HepG2 (cell line): ENCODE measurements at regions not wholly inside any gene's neighbourhood (a gene's known extent, or its start where the extent isn't known, plus 50 kb on each side); places are given as distances from the start of the nearest gene placed in this dataset.

Source experiments
- ATAC-seq: fragments of 200-7000 bp; cut with Tn5 transposase; 3 replicates; pipeline ENCODE4 v1.9.1; 2020; ENCODE audit warnings: mild to moderate bottlenecking, moderate library complexity
- BruUV-seq: library from RNA; stranded (reverse); fragments of 400-500 nt; replicated peaks from 2 replicates; lab custom pipeline; 2021; lab: Mats Ljungman, UMichigan
- CTCF ChIA-PET: fragments of 300-600 bp; formaldehyde crosslinking; extraction: SDS; loops from one replicate; lab custom pipeline; 2021; ENCODE audit warnings: low total read pairs, inconsistent platforms, low intra/inter-chr PET ratio; lab: Yijun Ruan, JAX
- POLR2A ChIA-PET: fragments of 350-600 bp; sonication (Branson Sonifier 250); formaldehyde crosslinking; loops from one replicate; lab custom pipeline; 2020; ENCODE audit warnings: antibody characterized with exemption, inconsistent platforms; lab: Yijun Ruan, JAX
- DNase-seq: peaks from one replicate; pipeline ENCODE4 v3.0.0-alpha.2; 2015; ENCODE audit warnings: low spot score
- FAIRE-seq: peaks from 3 replicates; lab custom pipeline; 2011; peaks lifted over from hg19 to GRCh38; lab: Jason Lieb, UNC
- H2AFZ ChIP-seq: one replicate; pipeline ENCODE4 v1.6.1; 2011; ENCODE audit warnings: low read length, inconsistent platforms
- H3K27ac ChIP-seq: fragments of 300-600 bp; 3 replicates; pipeline ENCODE4 v1.8.0; 2011; ENCODE audit warnings: mixed run types, mild to moderate bottlenecking, mixed read lengths, low read length, inconsistent platforms; ENCODE audit not compliant: insufficient read depth; ENCODE audit errors: extremely low read length
- H3K27me3 ChIP-seq, 2 experiments: fragments of 200-600 bp in 1 of 2; 2 replicates in 1 of 2; 3 replicates in 1 of 2; pipeline versions ENCODE4 v1.6.0 to v1.8.0; 2011; ENCODE audit warnings: low read length in 2 of 2, mild to moderate bottlenecking in 2 of 2, moderate library complexity in 2 of 2, inconsistent platforms in 1 of 2; ENCODE audit not compliant: insufficient read depth in 2 of 2, control insufficient read depth in 1 of 2
- H3K36me3 ChIP-seq, 2 experiments: fragments of 200-600 bp in 1 of 2; replicated peaks in 1 of 2; 2 replicates in 1 of 2; 3 replicates in 1 of 2; pipeline versions ENCODE4 v1.5.1 to v1.8.0; 2011; ENCODE audit warnings: low read length in 2 of 2, inconsistent platforms in 1 of 2; ENCODE audit not compliant: insufficient read depth in 2 of 2, control insufficient read depth in 1 of 2
- H3K4me1 ChIP-seq: 2 replicates; pipeline ENCODE4 v1.5.1; 2012; ENCODE audit warnings: low read length, inconsistent platforms; ENCODE audit not compliant: insufficient read depth
- H3K4me2 ChIP-seq: 2 replicates; pipeline ENCODE4 v1.6.0; 2011; ENCODE audit warnings: low read depth, low read length, inconsistent platforms
- H3K4me3 ChIP-seq, 3 experiments: fragments of 200-600 bp in 1 of 3; sonication (generic), shearing (Covaris generic) in 1 of 3; replicated peaks in 1 of 3; 2 replicates each; pipeline ENCODE4 v1.5.1; 2011 to 2016; ENCODE audit warnings: low read length in 3 of 3, inconsistent platforms in 2 of 3, low read depth in 2 of 3, mild to moderate bottlenecking in 2 of 3, control low read depth in 1 of 3, mixed read lengths in 1 of 3; ENCODE audit not compliant: insufficient read depth in 1 of 3
- H3K79me2 ChIP-seq: one replicate; pipeline ENCODE4 v1.6.1; 2011; ENCODE audit warnings: low read length, inconsistent platforms; ENCODE audit not compliant: insufficient read depth
- H3K9ac ChIP-seq: 2 replicates; pipeline ENCODE4 v1.6.0; 2011; ENCODE audit warnings: mild to moderate bottlenecking, low read depth, low read length, inconsistent platforms; ENCODE audit not compliant: insufficient read depth
- H3K9me3 ChIP-seq: 2 replicates; pipeline ENCODE4 v1.5.1; 2012; ENCODE audit warnings: mild to moderate bottlenecking, low read length
- H4K20me1 ChIP-seq: 2 replicates; pipeline ENCODE4 v1.6.0; 2011; ENCODE audit warnings: inconsistent platforms, mild to moderate bottlenecking, low read length, moderate library complexity; ENCODE audit not compliant: insufficient read depth
- EHMT2 ChIP-seq: fragments of 200-600 bp; sonication (generic); IDR thresholded peaks from 2 replicates; pipeline ENCODE4 v1.7.0; 2017; ENCODE audit warnings: antibody characterized with exemption, low read depth, low read length, borderline replicate concordance
- ELF3 ChIP-seq: IDR thresholded peaks from 2 replicates; pipeline ENCODE4 v1.6.1; 2016; ENCODE audit warnings: missing genetic modification reagents, missing compliant biosample characterization
- FOXC1 ChIP-seq: sonication (generic); formaldehyde crosslinking; IDR thresholded peaks from 2 replicates; pipeline ENCODE4 v1.8.0; 2022; ENCODE audit warnings: mild to moderate bottlenecking, missing genetic modification reagents, borderline replicate concordance
- KAT2B ChIP-seq: fragments of 150-350 bp; IDR thresholded peaks from 2 replicates; pipeline ENCODE4 v1.6.1; 2014; ENCODE audit warnings: low read depth, low read length, borderline replicate concordance
- MAFK ChIP-seq, 2 experiments: IDR thresholded peaks in 1 of 2; conservative IDR thresholded peaks in 1 of 2; 2 replicates each; pipeline ENCODE4 v1.6.1; 2011; ENCODE audit warnings: improper control_type of control experiment in 2 of 2, low read length in 2 of 2
- MIER2 ChIP-seq: IDR thresholded peaks from 2 replicates; pipeline ENCODE4 v1.6.1; 2016; ENCODE audit warnings: missing biosample characterization, missing genetic modification reagents
- ZFP41 ChIP-seq: sonication (generic); formaldehyde crosslinking; IDR thresholded peaks from 2 replicates; pipeline ENCODE4 v1.4.0; 2020; ENCODE audit warnings: mild to moderate bottlenecking, missing genetic modification reagents, borderline replicate concordance
- ZNF10 ChIP-seq: sonication (generic); formaldehyde crosslinking; IDR thresholded peaks from 2 replicates; pipeline ENCODE4 v1.4.0; 2020; ENCODE audit warnings: mild to moderate bottlenecking, low read depth, missing genetic modification reagents, borderline replicate concordance
- ZSCAN9 ChIP-seq: IDR thresholded peaks from 2 replicates; pipeline ENCODE4 v1.6.1; 2016; ENCODE audit warnings: borderline replicate concordance
- WGBS: methylation state at CpG from one replicate; pipeline ENCODE4 v1.1.6; 2017; ENCODE audit warnings: low lambda C conversion rate; 5-methylcytosine and 5-hydroxymethylcytosine counted together
- in situ Hi-C: cut with HindIII; loops from 2 replicates; pipeline ENCODE4 v1.10.0; 2017; ENCODE audit warnings: low pct_unique_long_range_greater_than_20kb; ENCODE audit not compliant: extremely low pct_ligation_motif_present
- intact Hi-C: fragments of 100-400 bp; cut with micrococcal nuclease; formaldehyde crosslinking; loops from one replicate; pipeline ENCODE4 v1.10.0; 2022; ENCODE audit not compliant: unreplicated experiment
- TF ChIP-seq, protein P1 (sequence below): fragments of 450-650 bp; IDR thresholded peaks from 2 replicates; pipeline ENCODE4 v1.6.1; 2017
- TF ChIP-seq, protein P2 (sequence below): sonication (generic); formaldehyde crosslinking; IDR thresholded peaks from 2 replicates; pipeline ENCODE4 v1.4.0; 2020; ENCODE audit warnings: missing genetic modification reagents

DNA sequence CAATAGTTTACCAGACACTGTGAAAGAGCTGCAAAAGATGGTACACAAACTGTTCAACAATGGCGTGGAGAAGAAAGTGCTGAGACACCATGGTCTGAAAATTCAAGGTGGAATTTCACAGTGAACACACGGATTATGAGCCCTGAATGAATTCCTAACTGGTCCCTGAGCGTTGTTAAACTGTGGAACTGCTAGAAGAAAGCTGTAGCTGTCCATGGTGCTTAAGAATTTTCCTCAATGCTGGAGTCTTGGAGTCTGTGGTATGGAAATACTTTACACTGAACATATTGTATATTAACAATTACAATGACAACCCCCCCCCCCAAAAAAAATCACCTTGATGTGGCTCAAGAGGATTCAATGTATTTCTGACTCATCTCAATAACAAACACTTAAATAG, 68.5 kb downstream of the SLC24A2 start (continued):
- TF ChIP-seq MIER2 (CRISPR knock-in tag) (peak; percentile 96), ZSCAN9 (peak; percentile 68; the same call in 1 of the 2 replicates), ELF3 (CRISPR knock-in tag) (0 out of 2 replicates have a peak, but pooled peaks have one; percentile 26), EHMT2 (peak; percentile 80; the same call in 1 of the 2 replicates)
- TF ChIP-seq, all 625 proteins: peak for 7

DNA sequence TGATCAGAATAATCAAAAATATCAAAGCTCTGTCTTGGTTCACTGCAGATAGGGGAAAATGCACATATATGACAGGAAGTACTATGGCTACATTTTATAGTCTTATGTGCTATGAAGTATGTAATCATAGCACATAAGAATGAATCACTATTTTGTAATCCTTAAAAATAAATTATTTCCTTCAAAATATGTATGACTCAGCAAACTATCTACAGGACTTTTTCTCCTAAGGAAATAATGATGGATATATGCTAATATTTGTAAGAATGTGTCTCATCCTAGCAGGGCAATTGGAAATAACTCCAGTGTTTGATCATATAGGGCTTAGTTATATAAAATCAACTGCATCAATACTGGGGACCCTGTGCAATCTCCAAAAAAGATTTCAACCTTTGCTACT, 85.1 kb downstream of the SLC24A2 start:
- intact Hi-C loops: no loop called here
- peak; percentile 14 to 52; a peak in 2 of 4 replicates for TF ChIP-seq MAFK (conservative IDR thresholded peaks at IDR 0.05 in 1 of 2, IDR thresholded peaks at IDR 0.05 in 1 of 2; ENCODE audit: low read length in 2 of 2)
- no peak for TF ChIP-seq KAT2B
- ChIA-PET POLR2A (no interaction called here), CTCF (no interaction called here)
- H4K20me1 ChIP-seq: no peaks in the 10 kb centered on the region
- H3K4me3 ChIP-seq: no peak overlapping the region
- no peak for FAIRE-seq
- ATAC-seq: no peak
- H3K4me1 ChIP-seq: no peaks in the 10 kb centered on the region
- no peaks in the 10 kb centered on the region for H3K27me3 ChIP-seq
- H3K9me3 ChIP-seq: no peaks in the 10 kb centered on the region
- H3K79me2 ChIP-seq: no peaks in the 10 kb centered on the region
- no peaks in the 10 kb centered on the region for H3K36me3 ChIP-seq
- no peak overlapping the region for H3K4me2 ChIP-seq
- H2AFZ ChIP-seq: no peak overlapping the region
- BruUV-seq: no TSS peak
- no peak overlapping the region for H3K9ac ChIP-seq
- no peak overlapping the region for H3K27ac ChIP-seq
- no peak for DNase-seq
- in situ Hi-C loops: no loop called here

DNA sequence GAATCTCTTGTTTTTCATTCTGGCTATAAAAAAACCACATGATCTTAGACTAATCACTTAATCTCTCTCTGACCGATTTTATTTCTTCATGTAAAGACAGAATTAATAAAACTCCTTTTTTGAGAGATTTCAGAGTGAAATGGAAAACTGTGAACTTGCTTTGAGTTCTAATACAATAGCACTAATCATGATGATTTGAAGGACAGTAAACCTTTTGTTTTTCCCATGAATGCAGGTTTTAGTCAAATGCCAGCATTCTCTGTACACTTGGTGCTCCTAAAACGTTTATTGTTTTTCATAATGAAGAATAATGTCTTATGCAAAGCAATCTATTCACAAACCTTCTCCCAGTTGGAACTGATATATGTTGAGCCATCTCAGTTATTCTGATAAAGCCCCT, 86.8 kb downstream of the SLC24A2 start:
- Histone ChIP-seq H3K79me2 (no peaks in the 10 kb centered on the region), H3K4me3 (no peak overlapping the region), H3K36me3 (no peaks in the 10 kb centered on the region), H3K9me3 (no peaks in the 10 kb centered on the region), H3K27ac (no peak overlapping the region), H4K20me1 (no peaks in the 10 kb centered on the region), H3K9ac (no peak overlapping the region), H3K4me2 (no peak overlapping the region), H2AFZ (no peak overlapping the region), H3K27me3 (no peaks in the 10 kb centered on the region), H3K4me1 (no peaks in the 10 kb centered on the region)
- no peak for DNase-seq
- POLR2A ChIA-PET: no interaction called here
- intact Hi-C loops (no loop called here), in situ Hi-C loops (no loop called here)
- FAIRE-seq: no peak
- WGBS: 2% methylated on average over 2 of the region's 2 CpGs
- no TSS peak for BruUV-seq
- CTCF ChIA-PET: no interaction called here
- ATAC-seq: no peak
- TF ChIP-seq, protein P1, sequence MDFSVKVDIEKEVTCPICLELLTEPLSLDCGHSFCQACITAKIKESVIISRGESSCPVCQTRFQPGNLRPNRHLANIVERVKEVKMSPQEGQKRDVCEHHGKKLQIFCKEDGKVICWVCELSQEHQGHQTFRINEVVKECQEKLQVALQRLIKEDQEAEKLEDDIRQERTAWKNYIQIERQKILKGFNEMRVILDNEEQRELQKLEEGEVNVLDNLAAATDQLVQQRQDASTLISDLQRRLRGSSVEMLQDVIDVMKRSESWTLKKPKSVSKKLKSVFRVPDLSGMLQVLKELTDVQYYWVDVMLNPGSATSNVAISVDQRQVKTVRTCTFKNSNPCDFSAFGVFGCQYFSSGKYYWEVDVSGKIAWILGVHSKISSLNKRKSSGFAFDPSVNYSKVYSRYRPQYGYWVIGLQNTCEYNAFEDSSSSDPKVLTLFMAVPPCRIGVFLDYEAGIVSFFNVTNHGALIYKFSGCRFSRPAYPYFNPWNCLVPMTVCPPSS: no peak
- TF ChIP-seq, protein P2, sequence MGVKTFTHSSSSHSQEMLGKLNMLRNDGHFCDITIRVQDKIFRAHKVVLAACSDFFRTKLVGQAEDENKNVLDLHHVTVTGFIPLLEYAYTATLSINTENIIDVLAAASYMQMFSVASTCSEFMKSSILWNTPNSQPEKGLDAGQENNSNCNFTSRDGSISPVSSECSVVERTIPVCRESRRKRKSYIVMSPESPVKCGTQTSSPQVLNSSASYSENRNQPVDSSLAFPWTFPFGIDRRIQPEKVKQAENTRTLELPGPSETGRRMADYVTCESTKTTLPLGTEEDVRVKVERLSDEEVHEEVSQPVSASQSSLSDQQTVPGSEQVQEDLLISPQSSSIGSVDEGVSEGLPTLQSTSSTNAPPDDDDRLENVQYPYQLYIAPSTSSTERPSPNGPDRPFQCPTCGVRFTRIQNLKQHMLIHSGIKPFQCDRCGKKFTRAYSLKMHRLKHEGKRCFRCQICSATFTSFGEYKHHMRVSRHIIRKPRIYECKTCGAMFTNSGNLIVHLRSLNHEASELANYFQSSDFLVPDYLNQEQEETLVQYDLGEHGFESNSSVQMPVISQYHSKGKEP: no peak
- no peak for TF ChIP-seq FOXC1 (CRISPR knock-in tag)
- TF ChIP-seq ZFP41 (CRISPR knock-in tag): no peak
- no peak for TF ChIP-seq ZNF10 (CRISPR knock-in tag)
